ENCODE measurements at regions not wholly inside any gene's neighbourhood (a gene's known extent, or its start where the extent isn't known, plus 50 kb on each side); places are given as distances from the start of the nearest gene placed in this dataset.

GRCh38 chr13:77422724-77423123 is 95.8 kb upstream of the MYCBP2 start:
- DNase-seq, result no peak

GRCh38 chr13:77417897-77418296 is 91.0 kb upstream of the MYCBP2 start:
- DNase-seq, result no peak

- DNase-seq, result no peak
These were observed 89.8 kb upstream of the MYCBP2 start for GRCh38 chr13:77416666-77417212.

- no peak for DNase-seq
These were observed 88.6 kb upstream of the MYCBP2 start for GRCh38 chr13:77415253-77416071.

GRCh38 chr13:77412860-77413259 is 86.0 kb upstream of the MYCBP2 start:
- no peak for DNase-seq

- no peak for DNase-seq
These were observed 85.3 kb upstream of the MYCBP2 start for GRCh38 chr13:77412116-77412635.

GRCh38 chr13:77409412-77409811 is 82.5 kb upstream of the MYCBP2 start:
- peak; percentile 10 for DNase-seq

GRCh38 chr13:77406644-77407440 is 79.9 kb upstream of the MYCBP2 start:
- no peak for DNase-seq

- DNase-seq, result peak; percentile 4
These were observed 72.1 kb upstream of the MYCBP2 start for GRCh38 chr13:77398825-77399620.

- DNase-seq, result peak; percentile 11
These were observed 70.7 kb upstream of the MYCBP2 start for GRCh38 chr13:77397636-77398035.

- DNase-seq, result no peak
These were observed 64.6 kb upstream of the MYCBP2 start for GRCh38 chr13:77391475-77391874.

- DNase-seq, result no peak
These were observed 63.5 kb upstream of the MYCBP2 start for GRCh38 chr13:77390391-77390790.

GRCh38 chr13:77389625-77390000 is 62.7 kb upstream of the MYCBP2 start:
- no peak for DNase-seq

GRCh38 chr13:77388944-77389624 is 62.2 kb upstream of the MYCBP2 start:
- DNase-seq, result no peak

GRCh38 chr13:77387607-77388200 is 60.8 kb upstream of the MYCBP2 start:
- DNase-seq, result no peak

- DNase-seq, result peak; percentile 79
These were observed 60.1 kb upstream of the MYCBP2 start for GRCh38 chr13:77386880-77387606.

- no peak for DNase-seq
These were observed 59.2 kb upstream of the MYCBP2 start for GRCh38 chr13:77386046-77386445.

GRCh38 chr13:77384999-77385398 is 58.1 kb upstream of the MYCBP2 start:
- DNase-seq, result peak; percentile 35

- DNase-seq, result no peak
These were observed 56.2 kb upstream of the MYCBP2 start for GRCh38 chr13:77383097-77383496.

- DNase-seq, result no peak
These were observed 54.2 kb upstream of the MYCBP2 start for GRCh38 chr13:77381059-77381458.

GRCh38 chr13:77379508-77379907 is 52.6 kb upstream of the MYCBP2 start:
- DNase-seq, result no peak
